ENCODE measurements at regions not wholly inside any gene's neighbourhood (a gene's known extent, or its start where the extent isn't known, plus 50 kb on each side); places are given as distances from the start of the nearest gene placed in this dataset.

- TF ChIP-seq, protein P1, sequence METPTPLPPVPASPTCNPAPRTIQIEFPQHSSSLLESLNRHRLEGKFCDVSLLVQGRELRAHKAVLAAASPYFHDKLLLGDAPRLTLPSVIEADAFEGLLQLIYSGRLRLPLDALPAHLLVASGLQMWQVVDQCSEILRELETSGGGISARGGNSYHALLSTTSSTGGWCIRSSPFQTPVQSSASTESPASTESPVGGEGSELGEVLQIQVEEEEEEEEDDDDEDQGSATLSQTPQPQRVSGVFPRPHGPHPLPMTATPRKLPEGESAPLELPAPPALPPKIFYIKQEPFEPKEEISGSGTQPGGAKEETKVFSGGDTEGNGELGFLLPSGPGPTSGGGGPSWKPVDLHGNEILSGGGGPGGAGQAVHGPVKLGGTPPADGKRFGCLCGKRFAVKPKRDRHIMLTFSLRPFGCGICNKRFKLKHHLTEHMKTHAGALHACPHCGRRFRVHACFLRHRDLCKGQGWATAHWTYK (CRISPR knock-in tag; IDR thresholded peaks at IDR 0.05): no peak
Observed at GRCh38 chr11:106548406-106548805, 469.9 kb downstream of the GUCY1A2 start (continued).

- no peaks in the 10 kb centered on the region for H4K20me1 ChIP-seq (replicated peaks; ENCODE audit: control insufficient read depth, insufficient read depth, low read length)
- ChIA-PET CTCF (ENCODE audit: low intra/inter-chr PET ratio) (no interaction called here), POLR2A (no interaction called here)
- ATAC-seq (no peak), FAIRE-seq (no peak), DNase-seq (ENCODE audit: extremely low read depth in 1 of 4, low spot score in 3 of 4) (no peak)
- no peak overlapping the region for H3K9ac ChIP-seq (ENCODE audit: insufficient read depth in 1 of 2, low read depth in 2 of 2, low read length in 2 of 2)
- no peaks in the 10 kb centered on the region for H3K9me1 ChIP-seq (ENCODE audit: control insufficient read depth, insufficient read depth, low read length)
- no peak overlapping the region for H3K4me3 ChIP-seq
- BruUV-seq (replicated peaks): no TSS peak
- H3K4me1 ChIP-seq (replicated peaks in 1 of 2; ENCODE audit: control insufficient read depth in 2 of 2, insufficient read depth in 2 of 2, low read length in 2 of 2): no peaks in the 10 kb centered on the region
- H3K27ac ChIP-seq (ENCODE audit: extremely low read depth, low read depth, low read length): no peak overlapping the region
- no peak overlapping the region for H3K4me2 ChIP-seq (ENCODE audit: insufficient read depth, low read length)
- WGBS (ENCODE audit: insufficient coverage, low coverage, missing lambda C conversion rate): 3% methylated on average over 12 of the region's 13 CpGs
- no peaks in the 10 kb centered on the region for H3K27me3 ChIP-seq (ENCODE audit: control insufficient read depth in 2 of 2, insufficient read depth in 2 of 2, low read length in 2 of 2)
- H3K36me3 ChIP-seq (ENCODE audit: control insufficient read depth, insufficient read depth, low read length): no peaks in the 10 kb centered on the region
- H3K79me2 ChIP-seq (ENCODE audit: control insufficient read depth, insufficient read depth, low read length): no peaks in the 10 kb centered on the region
- intact Hi-C loops (cut with micrococcal nuclease) (no loop called here), in situ Hi-C loops (cut with MboI) (no loop called here)
- H3K9me3 ChIP-seq (replicated peaks; ENCODE audit: control insufficient read depth, insufficient read depth, low read depth, low read length): no peaks in the 10 kb centered on the region
- no peak overlapping the region for H2AFZ ChIP-seq (ENCODE audit: low read depth, low read length)
- TF ChIP-seq ZNF134 (CRISPR knock-in tag; conservative IDR thresholded peaks at IDR 0.05): no peak
- TF ChIP-seq, protein P2, sequence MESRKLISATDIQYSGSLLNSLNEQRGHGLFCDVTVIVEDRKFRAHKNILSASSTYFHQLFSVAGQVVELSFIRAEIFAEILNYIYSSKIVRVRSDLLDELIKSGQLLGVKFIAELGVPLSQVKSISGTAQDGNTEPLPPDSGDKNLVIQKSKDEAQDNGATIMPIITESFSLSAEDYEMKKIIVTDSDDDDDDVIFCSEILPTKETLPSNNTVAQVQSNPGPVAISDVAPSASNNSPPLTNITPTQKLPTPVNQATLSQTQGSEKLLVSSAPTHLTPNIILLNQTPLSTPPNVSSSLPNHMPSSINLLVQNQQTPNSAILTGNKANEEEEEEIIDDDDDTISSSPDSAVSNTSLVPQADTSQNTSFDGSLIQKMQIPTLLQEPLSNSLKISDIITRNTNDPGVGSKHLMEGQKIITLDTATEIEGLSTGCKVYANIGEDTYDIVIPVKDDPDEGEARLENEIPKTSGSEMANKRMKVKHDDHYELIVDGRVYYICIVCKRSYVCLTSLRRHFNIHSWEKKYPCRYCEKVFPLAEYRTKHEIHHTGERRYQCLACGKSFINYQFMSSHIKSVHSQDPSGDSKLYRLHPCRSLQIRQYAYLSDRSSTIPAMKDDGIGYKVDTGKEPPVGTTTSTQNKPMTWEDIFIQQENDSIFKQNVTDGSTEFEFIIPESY (CRISPR knock-in tag; IDR thresholded peaks at IDR 0.05): no peak
- TF ChIP-seq ZNF324 (CRISPR knock-in tag; IDR thresholded peaks at IDR 0.05): no peak
- TF ChIP-seq ZKSCAN3 (CRISPR knock-in tag; IDR thresholded peaks at IDR 0.05): no peak
- TF ChIP-seq XRCC4 (IDR thresholded peaks at IDR 0.05; ENCODE audit: extremely low read depth, insufficient read depth, insufficient read length): no peak
- no peak for TF ChIP-seq TFAP4 (CRISPR knock-in tag; IDR thresholded peaks at IDR 0.05; ENCODE audit: borderline replicate concordance)
- TF ChIP-seq L3MBTL2 (IDR thresholded peaks at IDR 0.05): no peak
- no peak for TF ChIP-seq KDM2B (CRISPR knock-in tag; IDR thresholded peaks at IDR 0.05)
- no peak for TF ChIP-seq ZNF57 (CRISPR knock-in tag; IDR thresholded peaks at IDR 0.05)
- no peak for TF ChIP-seq PHB (CRISPR knock-in tag; IDR thresholded peaks at IDR 0.05)
- TF ChIP-seq FIP1L1 (IDR thresholded peaks at IDR 0.05; ENCODE audit: low read depth, low read length, poor library complexity, severe bottlenecking): no peak
- TF ChIP-seq BCOR (IDR thresholded peaks at IDR 0.05): no peak
- TF ChIP-seq, protein P3, sequence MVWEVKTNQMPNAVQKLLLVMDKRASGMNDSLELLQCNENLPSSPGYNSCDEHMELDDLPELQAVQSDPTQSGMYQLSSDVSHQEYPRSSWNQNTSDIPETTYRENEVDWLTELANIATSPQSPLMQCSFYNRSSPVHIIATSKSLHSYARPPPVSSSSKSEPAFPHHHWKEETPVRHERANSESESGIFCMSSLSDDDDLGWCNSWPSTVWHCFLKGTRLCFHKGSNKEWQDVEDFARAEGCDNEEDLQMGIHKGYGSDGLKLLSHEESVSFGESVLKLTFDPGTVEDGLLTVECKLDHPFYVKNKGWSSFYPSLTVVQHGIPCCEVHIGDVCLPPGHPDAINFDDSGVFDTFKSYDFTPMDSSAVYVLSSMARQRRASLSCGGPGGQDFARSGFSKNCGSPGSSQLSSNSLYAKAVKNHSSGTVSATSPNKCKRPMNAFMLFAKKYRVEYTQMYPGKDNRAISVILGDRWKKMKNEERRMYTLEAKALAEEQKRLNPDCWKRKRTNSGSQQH (CRISPR knock-in tag; IDR thresholded peaks at IDR 0.05): no peak
Observed at GRCh38 chr11:106551744-106552673, 466.3 kb downstream of the GUCY1A2 start.

All from K562 (cell line).